SH-SY5Y (cell line): ENCODE measurements at regions not wholly inside any gene's neighbourhood (a gene's known extent, or its start where the extent isn't known, plus 50 kb on each side); places are given as distances from the start of the nearest gene placed in this dataset.

Experiments used
- GATA2 ChIP-seq: IDR thresholded peaks from 2 replicates; pipeline ENCODE4 v1.6.1; 2011; ENCODE audit warnings: mild to moderate bottlenecking, low read depth, low read length
- GATA3 ChIP-seq: IDR thresholded peaks from 2 replicates; pipeline ENCODE4 v1.6.1; 2011; ENCODE audit warnings: low read depth, mild to moderate bottlenecking, low read length, moderate library complexity

DNA sequence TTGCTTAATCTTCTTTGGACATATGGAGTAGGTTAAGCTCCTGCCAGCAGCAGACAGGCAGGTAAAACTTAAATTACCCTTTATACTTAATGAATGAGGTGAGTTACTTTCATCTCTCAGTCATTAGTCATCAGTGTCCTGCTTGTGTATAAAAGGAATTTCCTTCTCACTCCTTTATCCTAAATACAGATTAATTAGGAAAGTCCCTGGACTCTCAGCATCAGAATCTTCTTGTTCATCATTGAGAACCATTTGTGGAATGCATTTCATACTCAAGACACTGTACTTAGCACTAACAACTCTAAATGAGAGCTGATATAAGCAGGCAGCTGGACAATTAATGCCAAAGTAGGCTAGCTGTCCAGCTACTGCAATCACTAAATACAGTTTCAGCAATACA lies 630.4 kb downstream of the METTL15 start:
- TF ChIP-seq GATA2 (no peak), GATA3 (no peak)
